Heart left ventricle (tissue), 13 donors: ENCODE measurements at regions not wholly inside any gene's neighbourhood (a gene's known extent, or its start where the extent isn't known, plus 50 kb on each side); places are given as distances from the start of the nearest gene placed in this dataset.
"Not testable (repeated sequence)": the region's sequence is repeated elsewhere in the genome, so short reads cannot be mapped to it uniquely, and the experiment has no call there.

Experiments used
- CTCF ChIP-seq, 12 donors: fragments of 200-600 bp; sonication (generic) in 4 of 12; IDR thresholded peaks; one replicate each; pipeline versions ENCODE4 v1.5.0 to v1.8.0; 2018 to 2022; ENCODE audit warnings: antibody characterized with exemption in 12 of 12, mild to moderate bottlenecking in 5 of 12
- POLR2A ChIP-seq, 2 donors: fragments of 450-650 bp; IDR thresholded peaks; one replicate each; pipeline ENCODE4 v1.6.1; 2017; ENCODE audit warnings: antibody characterized with exemption in 2 of 2, mild to moderate bottlenecking in 2 of 2, moderate library complexity in 2 of 2
- donor health status: ischemic (EF 13 %, LVEDD 7.1; RV severe dilation, severe dysfunction).
- donor health status: DM: no; HTN: yes; CAD: no.
- donor health status: DM: no; HTN: no; CAD: no.
- donor health status: ischemic (EF 25% LVEDD 6.9; RV normal size, moderate dysfunction).
- donor health status: ischemic (EF 25% LVEDD 5.7; RV mildly dilated, moderate dysfunction).
- donor health status: ischemic (EF 35%, LVEDD 5.7; RV mildly dilated, moderate dysfunction).
- donor health status: nonischemic (EF 11% LVEDD 7.7; RV severe dilation, severe dysfunction).
- donor health status: DM: yes; HTN: yes; CAD: no.
- donor health status: PGD.
- donor health status: ischemic (EF 29% LVEDD 5.4; RV normal size, mild dysfunction).
- donor health status: nonischemic (EF 23%, LVEDD 6.1; RV moderate dilation, normal function).

DNA sequence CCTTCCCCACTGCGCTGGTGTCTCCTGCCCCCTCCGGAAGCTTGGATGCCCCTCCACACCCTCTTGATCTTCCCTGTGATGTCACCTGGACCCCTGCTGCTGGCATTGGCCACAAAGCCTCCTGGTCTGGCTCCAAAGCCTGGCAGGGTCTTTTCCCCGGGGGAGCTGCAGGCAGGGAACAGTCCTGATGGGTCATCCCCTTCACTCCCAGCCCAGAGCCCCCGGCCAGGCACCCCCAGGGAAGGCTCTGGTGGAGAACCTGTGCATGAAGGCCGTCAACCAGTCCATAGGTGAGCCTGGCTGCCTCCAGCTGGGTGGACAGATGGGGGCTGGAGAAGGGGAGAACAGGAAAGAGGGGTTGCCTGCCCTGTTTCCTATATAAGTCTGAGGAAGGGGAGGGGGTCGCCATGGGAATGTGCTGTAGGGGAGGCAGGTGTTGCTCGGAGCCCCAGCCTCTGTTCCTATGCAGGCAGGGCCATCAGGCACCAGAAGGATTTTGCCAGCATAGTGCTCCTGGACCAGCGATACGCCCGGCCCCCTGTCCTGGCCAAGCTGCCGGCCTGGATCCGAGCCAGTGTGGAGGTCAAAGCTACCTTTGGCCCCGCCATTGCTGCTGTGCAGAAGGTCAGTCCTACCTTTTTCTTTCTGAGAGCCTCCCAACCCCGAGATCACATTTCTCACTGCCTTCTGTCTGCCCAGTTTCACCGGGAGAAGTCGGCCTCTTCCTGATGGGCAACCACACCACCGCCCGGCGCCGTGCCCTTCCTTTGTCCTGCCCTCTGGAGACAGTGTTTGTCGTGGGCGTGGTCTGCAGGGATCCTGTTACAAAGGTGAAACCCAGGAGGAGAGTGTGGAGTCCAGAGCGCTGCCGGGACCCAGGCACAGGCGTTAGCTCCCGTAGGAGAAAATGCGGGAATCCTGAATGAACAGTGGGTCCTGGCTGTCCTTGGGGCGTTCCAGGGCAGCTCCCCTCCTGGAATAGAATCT, 104.5 kb upstream of the PZP start:
- not testable (repeated sequence) for TF ChIP-seq CTCF, POLR2A (IDR thresholded peaks at IDR 0.05)
